DND-41 (cell line): ENCODE measurements at regions not wholly inside any gene's neighbourhood (a gene's known extent, or its start where the extent isn't known, plus 50 kb on each side); places are given as distances from the start of the nearest gene placed in this dataset.

Experiments used
- ATAC-seq: fragments of 200-7000 bp; cut with Tn5 transposase; 3 replicates; pipeline ENCODE4 v1.9.1; 2021; ENCODE audit warnings: low read depth; ENCODE audit not compliant: insufficient read depth
- DNase-seq: peaks from one replicate; pipeline ENCODE4 v3.0.0-alpha.2; 2020
- H2AFZ ChIP-seq: 2 replicates; pipeline ENCODE4 v1.6.0; 2012; ENCODE audit warnings: low read depth, low read length
- H3K27ac ChIP-seq: 2 replicates; pipeline ENCODE4 v1.5.1; 2012; ENCODE audit warnings: low read length, inconsistent platforms
- H3K27me3 ChIP-seq: fragments of 200-600 bp; sonication (generic); 2 replicates; pipeline ENCODE4 v1.6.0; 2012; ENCODE audit warnings: low read length, mild to moderate bottlenecking, inconsistent platforms; ENCODE audit not compliant: insufficient read depth, poor library complexity
- H3K36me3 ChIP-seq: 2 replicates; pipeline ENCODE4 v1.5.1; 2012; ENCODE audit warnings: low read length, inconsistent platforms; ENCODE audit not compliant: insufficient read depth
- H3K4me1 ChIP-seq: 2 replicates; pipeline ENCODE4 v1.5.1; 2012; ENCODE audit warnings: mild to moderate bottlenecking, low read length; ENCODE audit not compliant: insufficient read depth
- H3K4me2 ChIP-seq: 2 replicates; pipeline ENCODE4 v1.6.0; 2012; ENCODE audit warnings: mild to moderate bottlenecking, moderate library complexity, low read length, inconsistent platforms; ENCODE audit not compliant: insufficient read depth
- H3K4me3 ChIP-seq, 2 experiments: fragments of 200-600 bp in 1 of 2; shearing (Covaris generic) in 1 of 2; 2 replicates each; pipeline ENCODE4 v1.5.1; 2012 to 2016; ENCODE audit warnings: inconsistent platforms in 2 of 2, low read length in 2 of 2, mild to moderate bottlenecking in 2 of 2, low read depth in 1 of 2, moderate library complexity in 1 of 2
- H3K79me2 ChIP-seq: 2 replicates; pipeline ENCODE4 v1.6.0; 2012; ENCODE audit warnings: low read length, inconsistent platforms; ENCODE audit not compliant: insufficient read depth
- H3K9ac ChIP-seq: 2 replicates; pipeline ENCODE4 v1.6.0; 2012; ENCODE audit warnings: low read depth, mild to moderate bottlenecking, inconsistent platforms, low read length, moderate library complexity
- H3K9me3 ChIP-seq: 2 replicates; pipeline ENCODE4 v1.5.1; 2012; ENCODE audit warnings: low read length, moderate library complexity, mild to moderate bottlenecking, inconsistent platforms; ENCODE audit not compliant: insufficient read depth, severe bottlenecking
- H4K20me1 ChIP-seq: 2 replicates; pipeline ENCODE4 v1.6.0; 2012; ENCODE audit warnings: low read length; ENCODE audit not compliant: insufficient read depth
- CTCF ChIP-seq: IDR thresholded peaks from 2 replicates; pipeline ENCODE4 v1.5.1; 2012; ENCODE audit warnings: borderline replicate concordance, low read length, moderate library complexity, mild to moderate bottlenecking; ENCODE audit not compliant: poor library complexity, severe bottlenecking; ENCODE audit errors: extremely low read depth
- EZH2 ChIP-seq: IDR thresholded peaks from 3 replicates; pipeline ENCODE4 v1.6.1; 2012; ENCODE audit warnings: borderline replicate concordance, low read depth, mild to moderate bottlenecking, moderate library complexity, low read length, inconsistent platforms; ENCODE audit not compliant: severe bottlenecking

- Histone ChIP-seq H3K27ac (no peak overlapping the region), H2AFZ (no peak overlapping the region), H3K9ac (no peak overlapping the region), H3K4me2 (no peak overlapping the region), H3K4me1 (no peaks in the 10 kb centered on the region), H3K4me3 (no peak overlapping the region), H3K27me3 (no peaks in the 10 kb centered on the region), H4K20me1 (no peaks in the 10 kb centered on the region), H3K79me2 (no peaks in the 10 kb centered on the region), H3K36me3 (no peaks in the 10 kb centered on the region), H3K9me3 (no peaks in the 10 kb centered on the region)
- DNase-seq (no peak), ATAC-seq (no peak)
- TF ChIP-seq EZH2 (no peak), CTCF (no peak)
These were observed 76.9 kb upstream of the CNEP1R1 start for GRCh38 chr16:49947907-49948678.

- no peak overlapping the region for H3K4me2 ChIP-seq
- H4K20me1 ChIP-seq: no peaks in the 10 kb centered on the region
- ATAC-seq (no peak), DNase-seq (no peak)
- TF ChIP-seq CTCF (no peak), EZH2 (no peak)
- no peak overlapping the region for H3K9ac ChIP-seq
- H3K36me3 ChIP-seq: no peaks in the 10 kb centered on the region
- no peaks in the 10 kb centered on the region for H3K9me3 ChIP-seq
- H3K27me3 ChIP-seq: no peaks in the 10 kb centered on the region
- H2AFZ ChIP-seq: no peak overlapping the region
- H3K79me2 ChIP-seq: no peaks in the 10 kb centered on the region
- no peaks in the 10 kb centered on the region for H3K4me1 ChIP-seq
- no peak overlapping the region for H3K27ac ChIP-seq
- H3K4me3 ChIP-seq: no peak overlapping the region
These were observed 73.3 kb upstream of the CNEP1R1 start for GRCh38 chr16:49951574-49952195.

GRCh38 chr16:49952386-49952785 is 72.6 kb upstream of the CNEP1R1 start:
- H3K27ac ChIP-seq: no peak overlapping the region
- H3K4me1 ChIP-seq: no peaks in the 10 kb centered on the region
- no peak overlapping the region for H2AFZ ChIP-seq
- no peak for DNase-seq
- H3K4me3 ChIP-seq: no peak overlapping the region
- H3K4me2 ChIP-seq: no peak overlapping the region
- no peak for ATAC-seq
- no peaks in the 10 kb centered on the region for H3K9me3 ChIP-seq
- no peaks in the 10 kb centered on the region for H3K36me3 ChIP-seq
- H3K27me3 ChIP-seq: no peaks in the 10 kb centered on the region
- H3K9ac ChIP-seq: no peak overlapping the region
- H3K79me2 ChIP-seq: no peaks in the 10 kb centered on the region
- H4K20me1 ChIP-seq: no peaks in the 10 kb centered on the region
- TF ChIP-seq EZH2 (no peak), CTCF (no peak)
